GM19372 (cell line): ENCODE measurements at regions not wholly inside any gene's neighbourhood (a gene's known extent, or its start where the extent isn't known, plus 50 kb on each side); places are given as distances from the start of the nearest gene placed in this dataset.

Source experiments
- ATAC-seq: cut with Tn5 transposase; IDR thresholded peaks from one replicate; pipeline ENCODE4 v1.9.1; 2021; ENCODE audit warnings: mild to moderate bottlenecking, low read depth, moderate library complexity; ENCODE audit not compliant: unreplicated experiment

DNA sequence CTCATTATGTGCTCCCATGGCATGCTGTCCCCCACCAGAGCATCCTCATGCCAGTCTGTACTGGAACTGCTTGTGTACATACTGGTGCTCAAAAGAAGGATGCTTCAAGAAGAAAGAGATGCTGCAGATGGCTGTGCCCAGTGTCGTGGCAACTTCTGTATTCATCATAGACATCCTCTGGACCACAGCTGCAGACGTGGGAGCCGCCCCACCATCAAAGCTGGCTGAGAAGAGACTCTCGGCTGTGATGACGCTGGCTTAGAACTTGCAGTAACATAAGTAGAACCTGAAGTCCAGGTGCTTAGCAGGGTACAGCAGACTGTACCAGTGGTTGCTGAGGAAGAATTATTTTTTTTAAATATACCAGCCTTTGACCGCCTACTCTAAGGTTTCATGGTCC is 112.6 kb upstream of the ARHGAP5 start:
- no peak for ATAC-seq

DNA sequence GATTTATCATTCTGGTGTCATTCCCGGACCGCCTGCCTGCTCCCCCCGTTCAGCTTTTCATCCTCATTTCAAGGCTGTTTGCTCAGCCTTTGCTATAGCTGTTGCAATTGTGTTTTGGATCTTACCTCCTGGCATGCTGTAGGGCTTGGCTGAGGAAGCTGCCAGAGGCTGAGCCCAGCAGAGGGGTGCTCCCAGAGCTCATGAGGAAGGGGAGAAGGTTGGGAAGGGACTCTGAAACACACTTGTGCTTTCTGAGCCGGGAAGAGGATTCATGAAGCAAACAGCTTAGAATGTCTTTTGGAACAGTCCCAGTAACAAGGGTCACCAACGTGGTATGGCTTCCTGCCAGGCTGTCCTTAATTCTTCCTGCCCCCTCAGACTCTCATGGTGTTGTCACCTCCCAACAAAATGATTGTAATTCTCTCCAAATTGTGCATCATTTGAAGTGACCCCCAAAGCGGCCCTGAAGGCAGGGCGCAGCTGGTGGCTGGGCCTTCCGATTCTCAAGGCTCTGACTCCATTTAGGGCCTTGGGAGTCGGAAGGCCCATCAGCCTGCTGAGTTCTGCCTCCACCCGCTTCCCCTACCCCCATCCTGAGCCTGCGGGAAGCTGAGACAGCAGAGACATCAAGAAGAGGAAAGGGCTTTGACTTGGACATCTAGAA is 111.9 kb upstream of the ARHGAP5 start:
- no peak for ATAC-seq

DNA sequence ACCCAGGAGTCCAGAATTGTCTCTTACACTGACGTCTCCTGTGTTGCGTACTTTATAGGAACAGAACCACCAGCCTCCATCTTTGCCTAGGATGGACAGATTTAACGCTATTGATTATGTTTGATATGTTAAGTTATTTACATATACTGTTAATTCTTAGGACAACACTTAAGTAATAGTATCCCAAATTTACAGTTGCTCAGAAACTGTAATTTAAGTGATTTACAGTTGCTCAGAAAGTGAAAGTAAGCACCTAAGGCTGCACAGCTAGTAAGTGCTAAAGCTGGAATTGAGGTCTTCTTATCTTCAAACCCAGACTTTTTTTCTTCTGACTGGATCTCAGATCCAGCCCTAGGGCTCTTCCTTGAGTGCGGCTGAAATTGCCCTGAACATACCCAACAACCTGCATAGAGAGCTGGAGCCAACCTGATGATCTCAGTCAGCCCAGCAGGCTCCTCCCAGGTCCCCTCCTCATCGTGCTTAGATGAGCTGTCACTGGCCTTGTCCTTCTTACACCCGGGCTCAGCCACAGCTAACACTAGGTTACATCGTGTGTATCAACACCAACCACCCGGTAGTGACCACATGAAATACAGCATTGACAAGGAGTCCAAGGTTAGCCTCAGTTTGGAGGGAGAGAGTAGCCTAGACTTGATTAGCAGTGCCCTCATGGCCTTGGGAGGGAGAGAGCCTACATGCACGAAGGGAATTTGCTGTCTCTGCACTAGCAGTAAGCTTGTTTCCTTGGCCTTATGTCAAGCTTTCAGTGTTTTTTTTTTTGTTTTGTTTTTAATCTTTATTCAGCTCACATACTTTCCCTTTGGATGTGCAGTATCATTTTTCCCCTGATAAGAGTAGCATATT is 111.1 kb upstream of the ARHGAP5 start:
- no peak for ATAC-seq

DNA sequence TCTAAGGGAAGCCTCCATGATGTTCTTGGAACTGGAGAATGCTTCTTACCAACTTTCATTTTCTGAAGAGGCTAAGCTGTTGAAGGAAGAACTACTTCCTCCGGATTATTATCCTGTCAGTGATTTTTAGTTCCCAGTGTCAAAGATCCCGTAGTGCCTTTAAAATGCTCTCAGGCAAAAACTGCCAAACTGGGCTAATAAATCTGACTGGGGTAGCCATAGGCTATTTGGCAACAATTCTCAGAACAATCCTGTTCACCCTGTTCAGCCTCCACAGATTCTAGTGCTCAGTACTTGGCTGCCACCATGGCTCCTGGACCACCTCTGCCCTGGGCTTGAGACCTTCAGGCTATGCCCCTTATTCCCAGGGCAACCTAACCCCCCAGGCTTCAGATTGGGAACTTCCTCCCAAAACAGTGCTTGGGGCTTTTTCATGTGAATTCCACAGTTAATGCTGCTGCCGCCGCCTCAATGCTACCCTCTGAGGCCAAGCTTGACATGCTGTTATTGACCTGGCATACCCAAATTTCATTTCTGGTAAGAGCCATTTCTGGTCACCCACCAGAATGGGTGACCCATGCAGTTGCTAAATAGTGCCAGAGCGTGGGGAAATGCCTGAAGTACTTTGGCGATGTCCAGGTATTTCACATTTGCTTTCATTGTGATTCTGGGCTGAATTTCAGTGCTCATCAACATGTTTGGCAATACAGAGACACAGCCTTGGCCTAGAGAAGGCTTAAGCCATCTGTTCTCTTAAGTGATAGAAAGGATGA is 110.0 kb upstream of the ARHGAP5 start:
- no peak for ATAC-seq

DNA sequence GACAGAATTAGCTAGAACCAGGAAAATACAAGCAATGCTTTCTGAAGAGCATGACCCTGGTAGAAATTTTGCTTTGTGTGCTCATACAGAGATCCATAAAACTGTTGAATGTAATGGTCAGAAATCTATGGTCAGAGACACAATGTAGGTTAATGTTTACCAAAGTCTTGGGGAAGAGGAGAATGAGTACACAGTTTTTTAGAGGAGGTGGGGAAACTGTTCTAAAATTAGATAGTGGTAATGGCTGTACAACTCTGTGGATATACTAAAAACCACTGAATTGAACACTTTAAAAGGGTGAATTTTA is 109.5 kb upstream of the ARHGAP5 start:
- ATAC-seq: peak; percentile 30

DNA sequence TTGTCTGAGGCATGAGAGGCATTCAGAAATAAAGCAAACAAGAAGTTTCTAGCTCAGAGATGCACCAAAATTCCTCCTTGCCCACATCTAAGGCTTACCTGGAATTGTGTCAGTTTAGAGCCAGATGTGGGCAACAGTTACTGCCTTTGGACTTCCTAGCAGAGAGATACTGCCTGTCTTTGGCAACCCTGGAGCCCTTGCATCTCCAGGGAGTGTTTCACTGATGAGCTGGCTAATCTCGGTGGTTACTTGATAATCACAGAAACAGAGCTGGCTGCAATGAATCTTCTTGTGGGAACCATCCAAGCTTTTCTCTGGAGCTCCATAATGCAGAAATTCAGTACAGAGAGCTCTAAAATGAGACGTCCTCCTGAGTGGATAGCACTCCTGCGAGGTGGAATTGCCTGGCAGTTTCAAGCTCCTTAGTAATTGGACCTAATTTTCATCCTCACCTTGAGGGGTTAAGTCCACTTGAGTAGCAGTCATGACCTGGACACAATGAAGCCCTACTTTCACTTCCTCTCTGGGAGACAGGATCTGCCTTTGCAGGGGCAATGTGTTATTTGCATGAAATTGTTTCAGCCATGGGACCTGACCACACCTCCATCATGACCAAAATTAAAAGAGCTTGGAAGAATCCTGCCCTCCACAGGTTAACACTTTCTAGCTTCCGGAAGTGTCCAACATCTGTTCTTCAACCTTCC is 108.8 kb upstream of the ARHGAP5 start:
- peak; percentile 65 for ATAC-seq

DNA sequence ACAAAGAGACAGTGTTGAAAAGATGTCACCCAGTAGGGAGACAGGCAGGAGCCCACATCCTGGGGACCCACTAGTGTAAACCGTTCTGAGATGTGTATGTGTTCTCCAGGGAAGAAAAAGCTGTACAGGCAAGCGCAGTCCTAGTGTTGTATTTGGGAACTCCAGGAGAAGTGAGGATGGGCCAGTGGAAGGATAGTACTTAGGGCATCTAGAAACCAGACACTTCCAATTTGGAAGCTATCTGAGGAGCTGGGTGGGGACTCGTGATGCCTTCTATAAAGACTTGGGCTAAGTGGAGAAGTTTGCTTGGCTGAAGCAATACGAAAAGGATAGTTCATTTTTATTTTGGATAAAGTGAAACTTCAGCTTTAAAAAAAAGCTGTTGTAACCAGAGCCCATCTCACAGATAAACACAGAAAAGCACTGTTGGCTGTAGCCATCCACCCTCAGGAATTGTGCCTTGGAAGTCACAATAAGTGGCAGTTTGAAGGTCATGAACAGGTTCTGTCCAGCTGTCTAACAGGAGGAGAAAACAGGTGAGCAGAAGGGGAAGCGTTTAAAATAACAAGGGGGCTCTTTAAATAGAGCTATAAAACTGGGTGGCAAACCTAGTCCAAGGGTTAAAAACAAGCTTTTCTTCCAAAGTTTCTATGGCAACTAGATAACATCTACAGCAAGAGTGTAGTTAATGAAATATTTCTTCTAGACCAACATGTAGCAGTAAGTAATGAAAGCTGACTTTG is 108.0 kb upstream of the ARHGAP5 start:
- no peak for ATAC-seq

DNA sequence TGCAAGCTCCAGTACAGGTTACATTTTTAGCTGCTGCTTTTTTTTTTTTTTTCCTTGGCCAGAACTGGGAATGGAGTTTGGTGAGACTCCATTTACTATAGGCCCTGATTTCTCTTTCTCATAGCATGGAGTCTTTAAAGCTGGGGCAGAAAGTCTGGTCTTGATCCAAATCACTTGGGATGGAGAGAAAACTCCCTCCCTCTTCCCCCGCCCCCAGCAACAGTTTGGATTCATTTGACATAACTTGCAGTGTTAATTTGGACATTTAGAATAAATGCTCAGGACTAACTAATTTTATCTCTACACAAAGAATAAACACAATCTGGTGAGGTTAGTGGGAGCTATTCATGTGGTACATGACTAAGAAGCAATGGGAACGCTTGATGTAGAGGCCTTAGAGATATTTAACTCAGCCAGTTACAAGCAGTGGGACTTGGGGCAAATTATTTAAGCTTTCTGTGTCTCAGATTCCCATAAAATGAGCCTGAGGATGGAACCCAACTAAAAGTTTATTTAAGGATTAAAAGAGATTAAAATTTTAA is 107.3 kb upstream of the ARHGAP5 start:
- ATAC-seq: no peak

DNA sequence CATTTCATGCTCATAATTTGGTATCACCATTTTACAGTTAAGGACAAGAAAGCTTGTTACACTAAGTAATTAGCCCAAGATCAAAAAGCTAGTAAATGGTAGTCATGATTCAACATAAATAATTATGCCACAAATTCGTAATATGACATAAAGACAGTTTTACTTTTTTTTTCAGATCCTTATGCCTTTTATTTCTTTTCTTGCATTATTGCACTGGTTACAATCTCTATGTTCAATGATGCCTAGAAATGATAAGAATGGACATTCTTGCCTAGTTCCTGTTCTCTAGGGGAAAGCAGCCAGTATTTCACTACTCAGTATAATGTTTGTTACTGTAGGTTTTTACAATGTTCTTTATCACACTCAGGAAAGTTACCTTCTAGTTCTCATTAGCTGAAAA is 106.4 kb upstream of the ARHGAP5 start:
- ATAC-seq: no peak

DNA sequence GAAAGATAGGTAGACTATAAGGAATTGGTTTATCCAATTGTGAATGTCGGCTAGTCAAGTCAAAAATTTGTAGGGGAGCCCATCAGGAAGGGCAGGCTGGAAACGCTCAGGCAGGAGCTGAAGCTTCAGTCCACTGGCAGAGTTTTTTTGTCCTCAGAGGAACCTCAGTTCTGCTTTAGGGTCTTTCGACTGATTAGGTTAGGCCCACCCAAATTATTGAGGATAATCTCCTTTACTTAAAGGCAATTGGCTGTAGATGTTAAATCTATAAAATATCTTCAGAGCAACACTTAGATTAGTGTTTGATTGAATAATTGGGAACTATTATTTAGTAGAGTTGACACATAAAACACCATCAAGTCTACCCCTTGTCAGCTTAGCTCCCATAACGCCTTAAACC is 105.5 kb upstream of the ARHGAP5 start:
- no peak for ATAC-seq

DNA sequence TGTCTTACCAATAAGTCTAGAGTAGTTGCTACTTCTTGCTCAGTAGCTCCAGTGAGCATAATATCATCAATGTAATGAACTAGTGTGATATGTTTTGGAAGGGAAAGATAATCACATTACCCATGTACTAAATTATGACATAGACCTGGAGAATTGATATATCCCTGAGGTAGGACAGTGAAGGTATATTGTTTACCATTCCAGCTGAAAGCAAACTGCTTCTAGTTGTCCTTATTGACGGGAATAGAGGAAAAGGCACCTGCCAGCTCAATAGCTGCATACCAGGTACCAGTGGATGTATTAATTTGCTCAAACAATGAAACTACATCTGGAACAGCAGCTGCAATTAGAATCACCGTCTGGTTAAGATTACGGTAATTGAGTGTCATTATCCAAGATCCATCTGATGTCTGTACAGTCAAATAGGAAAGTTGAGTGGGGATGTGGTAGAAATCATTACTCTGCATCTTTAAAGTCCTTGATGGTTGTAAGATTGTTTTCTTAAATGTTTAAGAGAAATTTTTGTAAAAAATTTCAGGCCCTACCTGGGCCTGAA is 100.0 kb upstream of the ARHGAP5 start:
- no peak for ATAC-seq

DNA sequence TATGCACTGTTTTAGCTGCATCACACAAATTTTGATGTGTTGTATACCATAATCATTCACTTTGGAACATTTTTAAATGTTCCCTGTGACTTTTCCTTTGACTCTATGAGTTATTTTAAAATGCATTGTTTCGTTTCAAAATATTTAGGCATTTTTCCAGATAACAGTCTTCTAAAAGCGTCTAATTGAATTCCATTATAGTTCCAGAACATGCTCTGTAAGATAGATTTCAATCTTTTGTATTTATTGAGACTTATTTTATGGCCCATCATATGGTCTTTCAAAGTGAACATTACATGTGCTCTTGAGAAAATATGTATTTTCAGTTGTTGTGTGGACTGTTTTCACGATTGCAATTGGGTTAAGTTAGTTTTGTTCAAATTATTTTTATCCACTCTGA is 98.7 kb upstream of the ARHGAP5 start:
- no peak for ATAC-seq

DNA sequence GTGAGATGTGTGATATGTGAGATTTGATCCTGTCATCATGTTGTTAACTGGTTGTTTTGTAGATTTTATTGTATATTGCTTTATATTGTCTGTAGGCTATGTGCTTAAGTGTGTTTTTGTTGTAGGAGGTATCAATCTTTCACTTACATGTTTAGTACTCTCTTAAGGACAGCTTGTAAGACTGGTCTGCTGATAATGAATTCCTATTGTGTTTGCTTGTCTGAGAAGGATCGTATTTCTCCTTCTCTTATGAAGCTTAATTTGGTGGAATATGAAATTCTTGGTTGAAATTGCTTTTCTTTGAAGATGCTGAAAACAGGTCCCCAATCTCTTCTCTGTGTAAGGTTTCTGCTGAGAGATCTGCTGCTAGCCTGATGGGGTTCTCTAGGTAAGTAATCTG is 94.5 kb upstream of the ARHGAP5 start:
- ATAC-seq: no peak

DNA sequence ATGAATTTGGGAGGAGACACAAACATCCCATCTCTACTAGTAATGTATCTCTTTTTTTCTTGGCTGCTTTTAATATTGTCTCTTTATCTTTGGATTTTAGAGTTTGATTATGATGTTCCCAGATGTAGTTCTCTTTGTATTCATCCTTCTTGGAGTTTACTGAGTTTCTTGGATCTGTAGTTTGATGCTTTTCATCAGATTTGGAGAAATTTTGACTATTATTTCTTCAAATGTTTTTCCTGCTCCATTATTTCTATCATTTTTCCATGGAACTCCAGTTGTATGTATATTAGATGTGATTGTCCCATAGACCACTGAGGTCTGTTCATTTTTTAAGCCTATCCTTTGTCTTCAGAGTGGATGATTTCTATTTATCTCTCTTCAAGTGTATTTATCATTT is 90.7 kb upstream of the ARHGAP5 start:
- ATAC-seq: no peak

DNA sequence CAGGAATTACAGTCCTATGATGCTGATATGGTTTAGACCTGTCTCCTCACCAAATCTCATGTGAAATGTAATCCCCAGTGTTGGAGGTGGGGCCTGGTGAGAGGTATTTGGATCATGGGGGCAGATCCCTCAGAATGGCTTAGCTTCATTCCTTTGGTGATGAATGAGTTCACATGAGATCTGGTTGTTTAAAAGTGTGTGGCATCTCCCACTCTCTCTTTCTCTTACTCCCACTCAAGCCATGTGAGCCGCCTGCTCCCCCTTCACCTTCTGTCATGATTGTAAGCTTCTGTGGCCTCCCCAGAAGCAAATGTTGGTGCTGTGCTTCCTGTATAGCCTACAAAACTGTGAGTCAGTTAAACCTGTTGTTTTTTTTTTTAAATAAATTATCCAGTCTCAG is 89.4 kb upstream of the ARHGAP5 start:
- no peak for ATAC-seq

DNA sequence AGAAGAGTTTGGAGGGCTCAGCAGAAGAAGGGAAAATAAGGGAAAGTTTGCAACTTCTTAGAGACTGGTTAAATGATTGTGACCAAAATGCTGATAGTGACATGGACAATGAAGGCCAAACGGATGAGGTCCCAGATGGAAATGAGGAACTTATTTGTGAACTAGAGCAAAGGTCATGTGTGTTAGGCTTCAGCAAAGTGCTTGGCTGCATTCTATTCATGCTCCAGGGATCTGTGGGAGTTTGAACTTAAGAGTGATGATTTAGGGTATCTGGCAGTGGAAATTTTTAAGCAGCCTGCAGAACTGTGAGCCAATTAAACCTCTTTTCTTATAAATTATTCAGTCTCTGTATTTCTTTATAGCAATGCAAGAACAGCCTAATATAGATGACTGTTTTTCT is 88.9 kb upstream of the ARHGAP5 start:
- ATAC-seq: no peak

DNA sequence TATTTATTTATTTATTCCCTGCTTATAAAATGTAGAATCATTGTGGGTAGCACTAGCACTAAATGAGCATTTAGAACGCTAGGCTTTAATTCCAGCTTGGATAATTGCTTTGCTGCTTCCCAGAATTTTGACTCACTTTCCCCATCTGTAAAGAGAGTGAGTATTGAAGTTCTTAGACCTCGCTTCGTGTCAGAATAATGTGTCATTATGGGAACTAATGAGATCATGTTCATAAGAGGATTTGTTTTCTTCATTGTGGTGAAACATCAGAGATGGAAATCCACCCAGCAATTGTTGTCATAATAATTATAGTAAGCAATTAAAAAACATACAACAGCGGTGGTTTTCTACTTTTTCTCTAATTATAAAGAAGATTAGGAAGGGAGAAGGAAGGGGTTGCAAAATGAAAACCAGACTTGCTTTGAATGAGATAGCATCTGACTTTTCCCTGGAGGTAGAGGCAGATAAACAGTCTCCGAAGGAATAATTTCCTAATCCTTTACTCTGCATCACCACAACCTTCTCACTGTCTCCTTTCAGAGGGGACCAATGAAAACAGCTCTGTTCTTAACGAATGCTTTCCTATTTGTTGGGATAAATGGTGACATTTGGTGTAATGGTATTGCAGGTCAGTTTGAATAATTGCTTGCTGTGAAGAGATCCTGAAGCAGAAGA is 86.8 kb upstream of the ARHGAP5 start:
- no peak for ATAC-seq

DNA sequence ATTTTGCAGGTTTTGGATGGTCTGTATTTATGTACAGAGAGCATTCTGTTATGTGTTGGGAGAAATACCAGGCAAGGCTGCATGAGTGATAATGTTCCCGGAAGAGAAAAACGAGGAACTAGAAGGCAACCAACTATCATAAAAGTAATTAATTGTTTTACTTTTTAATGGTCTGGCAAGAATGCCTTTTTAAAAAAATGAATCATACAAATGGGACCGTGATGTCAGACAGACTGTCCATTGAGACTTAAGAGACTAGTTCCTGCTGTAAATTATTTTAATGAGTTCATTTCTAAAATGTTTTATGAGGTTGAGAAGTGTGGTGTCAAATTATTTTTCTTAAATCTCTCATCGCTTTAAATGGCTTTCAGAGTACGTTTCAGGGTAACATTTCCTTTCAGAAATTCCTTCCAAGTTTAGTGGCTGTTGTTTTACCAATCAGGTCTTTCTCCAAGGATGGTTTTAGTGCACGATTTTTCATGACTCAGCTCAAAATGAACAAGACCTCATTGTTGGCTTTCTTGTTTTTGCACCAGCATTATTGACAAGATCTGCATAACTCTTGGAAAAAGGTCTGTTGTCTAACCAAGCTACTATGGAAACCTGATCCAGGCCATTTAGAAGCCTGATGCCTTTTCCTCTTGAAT is 86.1 kb upstream of the ARHGAP5 start:
- no peak for ATAC-seq

DNA sequence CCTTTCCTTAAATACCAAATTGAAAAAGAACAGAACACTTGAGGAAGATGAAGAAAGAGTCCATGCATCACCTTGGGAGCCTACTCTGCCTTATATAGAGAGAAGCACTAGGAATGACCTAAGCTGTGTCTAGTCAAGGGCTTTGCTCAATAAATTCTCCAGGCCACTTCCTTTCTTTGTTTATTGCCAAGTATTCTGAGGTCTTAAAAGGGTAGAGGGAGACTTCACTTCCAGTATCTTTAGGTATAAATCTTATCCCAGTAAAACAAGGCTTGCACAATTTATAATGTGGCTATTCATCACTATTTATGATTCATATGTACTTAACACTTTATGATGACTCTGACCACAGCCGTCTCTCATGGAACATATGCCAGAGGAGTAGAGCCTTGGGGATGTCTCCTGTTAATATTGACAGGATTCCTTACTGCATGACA is 85.1 kb upstream of the ARHGAP5 start:
- ATAC-seq: no peak
